ENCODE measurements at regions not wholly inside any gene's neighbourhood (a gene's known extent, or its start where the extent isn't known, plus 50 kb on each side); places are given as distances from the start of the nearest gene placed in this dataset.
"Not testable (repeated sequence)": the region's sequence is repeated elsewhere in the genome, so short reads cannot be mapped to it uniquely, and the experiment has no call there.

GRCh38 chr3:82376883-82377282, 615.4 kb upstream of the GBE1 start:
- Histone ChIP-seq H4K91ac (ENCODE audit: low read depth, low read length) (no peak overlapping the region), H3K9ac (ENCODE audit: low read length) (no peak overlapping the region), H3K4ac (ENCODE audit: low read depth, low read length) (no peak overlapping the region), H3K4me3 (ENCODE audit: low read depth, low read length) (no peak overlapping the region), H2AFZ (ENCODE audit: insufficient read depth, low read length, poor library complexity) (no peak overlapping the region), H3K14ac (ENCODE audit: low read length) (no peak overlapping the region), H2AK5ac (ENCODE audit: low read length) (no peak overlapping the region), H3K4me2 (ENCODE audit: low read length) (no peak overlapping the region), H3K79me1 (ENCODE audit: low read length) (no peaks in the 10 kb centered on the region), H2BK120ac (ENCODE audit: insufficient read depth, low read length, poor library complexity) (no peak overlapping the region), H3K79me2 (ENCODE audit: control insufficient read depth, insufficient read depth, low read length, poor library complexity) (no peaks in the 10 kb centered on the region), H3K23ac (ENCODE audit: low read length) (no peak overlapping the region), H4K12ac (ENCODE audit: low read depth, low read length) (no peak overlapping the region), H3K36me3 (ENCODE audit: control insufficient read depth in 1 of 2, insufficient read depth in 2 of 2, low read length in 2 of 2) (no peaks in the 10 kb centered on the region), H3K4me1 (ENCODE audit: control insufficient read depth in 1 of 2, insufficient read depth in 2 of 2, low read length in 2 of 2) (no peaks in the 10 kb centered on the region), H3K9me3 (ENCODE audit: insufficient read depth, low read depth, low read length) (peaks cover 11% of the 10 kb centered on the region), H4K8ac (ENCODE audit: low read depth, low read length) (no peak overlapping the region), H2BK12ac (ENCODE audit: low read length) (no peak overlapping the region), H3K27ac (ENCODE audit: low read depth, low read length) (no peak overlapping the region), H3K18ac (ENCODE audit: low read length) (no peak overlapping the region), H3K27me3 (ENCODE audit: insufficient read depth, low read length) (no peaks in the 10 kb centered on the region), H2BK5ac (ENCODE audit: low read depth, low read length, poor library complexity) (no peak overlapping the region)
- no CpG with 5 or more reads among the region's 3 CpGs for WGBS (ENCODE audit: extremely low coverage, insufficient coverage, insufficient read length)
- DNase-seq, result no peak

GRCh38 chr3:82373833-82374232, 612.4 kb upstream of the GBE1 start:
- not testable (repeated sequence) for H3K79me1 ChIP-seq (ENCODE audit: low read length); DNase-seq; H3K4me2 ChIP-seq (ENCODE audit: low read length); H2AFZ ChIP-seq (ENCODE audit: insufficient read depth, low read length, poor library complexity); H3K9ac ChIP-seq (ENCODE audit: low read length); H3K27me3 ChIP-seq (ENCODE audit: insufficient read depth, low read length); H4K91ac ChIP-seq (ENCODE audit: low read depth, low read length); H3K23ac ChIP-seq (ENCODE audit: low read length); H3K27ac ChIP-seq (ENCODE audit: low read depth, low read length); H3K18ac ChIP-seq (ENCODE audit: low read length); H4K8ac ChIP-seq (ENCODE audit: low read depth, low read length); H2BK12ac ChIP-seq (ENCODE audit: low read length); H4K12ac ChIP-seq (ENCODE audit: low read depth, low read length); H3K14ac ChIP-seq (ENCODE audit: low read length); H2AK5ac ChIP-seq (ENCODE audit: low read length); H2BK5ac ChIP-seq (ENCODE audit: low read depth, low read length, poor library complexity); H2BK120ac ChIP-seq (ENCODE audit: insufficient read depth, low read length, poor library complexity); H3K4me3 ChIP-seq (ENCODE audit: low read depth, low read length); H3K79me2 ChIP-seq (ENCODE audit: control insufficient read depth, insufficient read depth, low read length, poor library complexity); H3K4ac ChIP-seq (ENCODE audit: low read depth, low read length); H3K4me1 ChIP-seq (ENCODE audit: control insufficient read depth in 1 of 2, insufficient read depth in 2 of 2, low read length in 2 of 2); H3K36me3 ChIP-seq (ENCODE audit: control insufficient read depth in 1 of 2, insufficient read depth in 2 of 2, low read length in 2 of 2)
- peaks cover 11% of the 10 kb centered on the region for H3K9me3 ChIP-seq (ENCODE audit: insufficient read depth, low read depth, low read length)
- WGBS (ENCODE audit: extremely low coverage, insufficient coverage, insufficient read length), result no CpG with 5 or more reads among the region's 4 CpGs

- H3K4ac ChIP-seq (ENCODE audit: low read depth, low read length), result no peak overlapping the region
- no peak overlapping the region for H3K27ac ChIP-seq (ENCODE audit: low read depth, low read length)
- H2BK120ac ChIP-seq (ENCODE audit: insufficient read depth, low read length, poor library complexity), result no peak overlapping the region
- DNase-seq, result no peak
- no peak overlapping the region for H3K9ac ChIP-seq (ENCODE audit: low read length)
- H3K18ac ChIP-seq (ENCODE audit: low read length), result no peak overlapping the region
- H4K91ac ChIP-seq (ENCODE audit: low read depth, low read length), result no peak overlapping the region
- H3K79me1 ChIP-seq (ENCODE audit: low read length), result no peaks in the 10 kb centered on the region
- H3K4me1 ChIP-seq (ENCODE audit: control insufficient read depth in 1 of 2, insufficient read depth in 2 of 2, low read length in 2 of 2), result no peaks in the 10 kb centered on the region
- H3K23ac ChIP-seq (ENCODE audit: low read length), result no peak overlapping the region
- H3K79me2 ChIP-seq (ENCODE audit: control insufficient read depth, insufficient read depth, low read length, poor library complexity), result no peaks in the 10 kb centered on the region
- H3K27me3 ChIP-seq (ENCODE audit: insufficient read depth, low read length), result no peaks in the 10 kb centered on the region
- H4K8ac ChIP-seq (ENCODE audit: low read depth, low read length), result no peak overlapping the region
- no peak overlapping the region for H3K4me2 ChIP-seq (ENCODE audit: low read length)
- H3K36me3 ChIP-seq (ENCODE audit: control insufficient read depth in 1 of 2, insufficient read depth in 2 of 2, low read length in 2 of 2), result no peaks in the 10 kb centered on the region
- H2AFZ ChIP-seq (ENCODE audit: insufficient read depth, low read length, poor library complexity), result no peak overlapping the region
- no peak overlapping the region for H4K12ac ChIP-seq (ENCODE audit: low read depth, low read length)
- no peak overlapping the region for H3K4me3 ChIP-seq (ENCODE audit: low read depth, low read length)
- WGBS (ENCODE audit: extremely low coverage, insufficient coverage, insufficient read length), result no CpG with 5 or more reads among the region's 4 CpGs
- H2AK5ac ChIP-seq (ENCODE audit: low read length), result no peak overlapping the region
- no peak overlapping the region for H3K14ac ChIP-seq (ENCODE audit: low read length)
- H2BK5ac ChIP-seq (ENCODE audit: low read depth, low read length, poor library complexity), result no peak overlapping the region
- no peak overlapping the region for H2BK12ac ChIP-seq (ENCODE audit: low read length)
- no peaks in the 10 kb centered on the region for H3K9me3 ChIP-seq (ENCODE audit: insufficient read depth, low read depth, low read length)
Observed at GRCh38 chr3:82364827-82365226, 603.4 kb upstream of the GBE1 start.

- WGBS (ENCODE audit: extremely low coverage, insufficient coverage, insufficient read length), result no CpG with 5 or more reads among the region's 1 CpG
- H3K4me3 ChIP-seq (ENCODE audit: low read depth, low read length), result no peak overlapping the region
- no peak overlapping the region for H3K9ac ChIP-seq (ENCODE audit: low read length)
- no peak overlapping the region for H2BK12ac ChIP-seq (ENCODE audit: low read length)
- H3K4ac ChIP-seq (ENCODE audit: low read depth, low read length), result no peak overlapping the region
- no peak overlapping the region for H3K14ac ChIP-seq (ENCODE audit: low read length)
- H3K27me3 ChIP-seq (ENCODE audit: insufficient read depth, low read length), result no peaks in the 10 kb centered on the region
- no peak overlapping the region for H2AFZ ChIP-seq (ENCODE audit: insufficient read depth, low read length, poor library complexity)
- H4K8ac ChIP-seq (ENCODE audit: low read depth, low read length), result no peak overlapping the region
- no peak overlapping the region for H4K91ac ChIP-seq (ENCODE audit: low read depth, low read length)
- no peaks in the 10 kb centered on the region for H3K79me2 ChIP-seq (ENCODE audit: control insufficient read depth, insufficient read depth, low read length, poor library complexity)
- H2BK5ac ChIP-seq (ENCODE audit: low read depth, low read length, poor library complexity), result no peak overlapping the region
- H3K79me1 ChIP-seq (ENCODE audit: low read length), result no peaks in the 10 kb centered on the region
- DNase-seq, result no peak
- no peak overlapping the region for H3K23ac ChIP-seq (ENCODE audit: low read length)
- H3K36me3 ChIP-seq (ENCODE audit: control insufficient read depth in 1 of 2, insufficient read depth in 2 of 2, low read length in 2 of 2), result no peaks in the 10 kb centered on the region
- no peak overlapping the region for H2AK5ac ChIP-seq (ENCODE audit: low read length)
- no peak overlapping the region for H3K27ac ChIP-seq (ENCODE audit: low read depth, low read length)
- no peaks in the 10 kb centered on the region for H3K4me1 ChIP-seq (ENCODE audit: control insufficient read depth in 1 of 2, insufficient read depth in 2 of 2, low read length in 2 of 2)
- no peaks in the 10 kb centered on the region for H3K9me3 ChIP-seq (ENCODE audit: insufficient read depth, low read depth, low read length)
- no peak overlapping the region for H3K4me2 ChIP-seq (ENCODE audit: low read length)
- H4K12ac ChIP-seq (ENCODE audit: low read depth, low read length), result no peak overlapping the region
- H3K18ac ChIP-seq (ENCODE audit: low read length), result no peak overlapping the region
- no peak overlapping the region for H2BK120ac ChIP-seq (ENCODE audit: insufficient read depth, low read length, poor library complexity)
Observed at GRCh38 chr3:82363131-82363530, 601.7 kb upstream of the GBE1 start.

All from trophoblast cell (in vitro differentiated cells and primary cell).